Fibroblast of lung (primary cell): ENCODE measurements at regions not wholly inside any gene's neighbourhood (a gene's known extent, or its start where the extent isn't known, plus 50 kb on each side); places are given as distances from the start of the nearest gene placed in this dataset.

Experiments
- DNase-seq, 2 donors: peaks; one replicate each; pipeline versions ENCODE4 v3.0.0 to v3.0.0-alpha.2; 2010; ENCODE audit warnings: low read depth in 2 of 2
- H2AFZ ChIP-seq: 2 replicates; pipeline ENCODE4 v1.5.1; 2012; ENCODE audit warnings: low read length, control low read depth, inconsistent platforms
- H3K27ac ChIP-seq: 2 replicates; pipeline ENCODE4 v1.5.1; 2011; ENCODE audit warnings: low read length, control low read depth; ENCODE audit not compliant: insufficient read depth
- H3K27me3 ChIP-seq: 2 replicates; pipeline ENCODE4 v1.5.1; 2011; ENCODE audit warnings: mild to moderate bottlenecking, low read length; ENCODE audit not compliant: control insufficient read depth, insufficient read depth
- H3K36me3 ChIP-seq: 2 replicates; pipeline ENCODE4 v1.5.1; 2011; ENCODE audit warnings: low read length; ENCODE audit not compliant: control insufficient read depth, insufficient read depth
- H3K4me1 ChIP-seq: 2 replicates; pipeline ENCODE4 v1.5.1; 2011; ENCODE audit warnings: low read length; ENCODE audit not compliant: control insufficient read depth, insufficient read depth; ENCODE audit errors: extremely low read depth
- H3K4me2 ChIP-seq: 2 replicates; pipeline ENCODE4 v1.5.1; 2011; ENCODE audit warnings: low read length, control low read depth; ENCODE audit not compliant: insufficient read depth; ENCODE audit errors: extremely low read depth
- H3K4me3 ChIP-seq, 4 experiments: fragments of 200-600 bp in 1 of 4; sonication (generic) in 1 of 4; replicated peaks in 1 of 4; 2 replicates each; pipeline ENCODE4 v1.5.1; 2011 to 2016; ENCODE audit warnings: low read length in 4 of 4, low read depth in 3 of 4, mild to moderate bottlenecking in 3 of 4, control low read depth in 2 of 4, inconsistent platforms in 1 of 4, mixed read lengths in 1 of 4; ENCODE audit not compliant: insufficient read depth in 1 of 4; ENCODE audit errors: control extremely low read depth in 1 of 4
- H3K79me2 ChIP-seq: 2 replicates; pipeline ENCODE4 v1.5.1; 2012; ENCODE audit warnings: mild to moderate bottlenecking, low read length, inconsistent platforms; ENCODE audit not compliant: control insufficient read depth, insufficient read depth
- H3K9ac ChIP-seq: 2 replicates; pipeline ENCODE4 v1.5.1; 2011; ENCODE audit warnings: mild to moderate bottlenecking, low read length, control low read depth; ENCODE audit not compliant: insufficient read depth
- H3K9me3 ChIP-seq: 2 replicates; pipeline ENCODE4 v1.5.1; 2012; ENCODE audit warnings: low read depth, low read length; ENCODE audit not compliant: control insufficient read depth, insufficient read depth
- H4K20me1 ChIP-seq: 2 replicates; pipeline ENCODE4 v1.5.1; 2011; ENCODE audit warnings: low read length; ENCODE audit not compliant: control insufficient read depth, insufficient read depth; ENCODE audit errors: extremely low read depth
- EZH2 ChIP-seq: IDR thresholded peaks from 2 replicates; pipeline ENCODE4 v1.5.1; 2012; ENCODE audit warnings: low read length, control low read depth, mild to moderate bottlenecking; ENCODE audit errors: missing control alignments
- TF ChIP-seq, protein P1 (sequence below), 2 donors: IDR thresholded peaks in 1 of 2; conservative IDR thresholded peaks in 1 of 2; 1 replicate in 1 of 2; 2 replicates in 1 of 2; pipeline ENCODE4 v1.5.1; 2011 to 2012; ENCODE audit warnings: low read length in 2 of 2, control low read depth in 1 of 2, inconsistent platforms in 1 of 2, low read depth in 1 of 2, mild to moderate bottlenecking in 1 of 2

GRCh38 chr4:181278941-181279340 is 964.3 kb upstream of the TENM3 start:
- H2AFZ ChIP-seq, result no peak overlapping the region
- H3K27ac ChIP-seq, result no peak overlapping the region
- no peak overlapping the region for H3K4me3 ChIP-seq
- H3K9ac ChIP-seq, result no peak overlapping the region
- DNase-seq, result no peak
- H3K4me1 ChIP-seq, result no peaks in the 10 kb centered on the region
- H3K79me2 ChIP-seq, result no peaks in the 10 kb centered on the region
- no peaks in the 10 kb centered on the region for H3K27me3 ChIP-seq
- no peak overlapping the region for H3K4me2 ChIP-seq
- TF ChIP-seq EZH2, result no peak
- TF ChIP-seq, protein P1, sequence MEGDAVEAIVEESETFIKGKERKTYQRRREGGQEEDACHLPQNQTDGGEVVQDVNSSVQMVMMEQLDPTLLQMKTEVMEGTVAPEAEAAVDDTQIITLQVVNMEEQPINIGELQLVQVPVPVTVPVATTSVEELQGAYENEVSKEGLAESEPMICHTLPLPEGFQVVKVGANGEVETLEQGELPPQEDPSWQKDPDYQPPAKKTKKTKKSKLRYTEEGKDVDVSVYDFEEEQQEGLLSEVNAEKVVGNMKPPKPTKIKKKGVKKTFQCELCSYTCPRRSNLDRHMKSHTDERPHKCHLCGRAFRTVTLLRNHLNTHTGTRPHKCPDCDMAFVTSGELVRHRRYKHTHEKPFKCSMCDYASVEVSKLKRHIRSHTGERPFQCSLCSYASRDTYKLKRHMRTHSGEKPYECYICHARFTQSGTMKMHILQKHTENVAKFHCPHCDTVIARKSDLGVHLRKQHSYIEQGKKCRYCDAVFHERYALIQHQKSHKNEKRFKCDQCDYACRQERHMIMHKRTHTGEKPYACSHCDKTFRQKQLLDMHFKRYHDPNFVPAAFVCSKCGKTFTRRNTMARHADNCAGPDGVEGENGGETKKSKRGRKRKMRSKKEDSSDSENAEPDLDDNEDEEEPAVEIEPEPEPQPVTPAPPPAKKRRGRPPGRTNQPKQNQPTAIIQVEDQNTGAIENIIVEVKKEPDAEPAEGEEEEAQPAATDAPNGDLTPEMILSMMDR (conservative IDR thresholded peaks at IDR 0.05 in 1 of 2, IDR thresholded peaks at IDR 0.05 in 1 of 2; ENCODE audit: low read depth in 1 of 2, low read length in 2 of 2), result no peak
- H4K20me1 ChIP-seq, result no peaks in the 10 kb centered on the region
- H3K9me3 ChIP-seq, result no peaks in the 10 kb centered on the region
- no peaks in the 10 kb centered on the region for H3K36me3 ChIP-seq

- Histone ChIP-seq H4K20me1 (no peaks in the 10 kb centered on the region), H3K27me3 (no peaks in the 10 kb centered on the region), H3K27ac (no peak overlapping the region), H3K36me3 (no peaks in the 10 kb centered on the region), H3K4me1 (no peaks in the 10 kb centered on the region), H3K79me2 (no peaks in the 10 kb centered on the region), H3K4me2 (no peak overlapping the region), H3K9me3 (no peaks in the 10 kb centered on the region), H2AFZ (no peak overlapping the region), H3K4me3 (no peak overlapping the region), H3K9ac (no peak overlapping the region)
- DNase-seq, result no peak
- TF ChIP-seq, protein P1 (conservative IDR thresholded peaks at IDR 0.05 in 1 of 2, IDR thresholded peaks at IDR 0.05 in 1 of 2; ENCODE audit: low read depth in 1 of 2, low read length in 2 of 2), result no peak
- TF ChIP-seq EZH2, result no peak
These were observed 961.8 kb upstream of the TENM3 start for GRCh38 chr4:181281451-181281850.

DNA sequence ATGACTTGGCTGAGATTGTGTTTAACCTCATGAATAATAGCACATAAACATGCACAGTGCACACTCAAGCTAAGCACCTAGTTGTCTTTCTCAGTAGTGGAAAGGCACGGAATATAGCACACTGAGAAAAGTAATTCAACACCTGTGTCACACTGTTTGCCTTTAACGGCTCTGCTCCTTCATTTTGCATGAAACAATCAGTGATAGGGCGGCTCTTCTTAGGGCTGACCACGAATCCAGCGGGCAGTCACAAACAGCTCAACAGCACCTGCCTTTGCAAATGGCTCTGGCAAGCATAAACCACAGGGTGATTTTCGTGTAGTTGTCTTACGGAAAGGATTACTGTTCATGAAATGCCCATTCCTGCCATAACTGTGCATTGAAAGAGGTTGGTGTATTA is 954.0 kb upstream of the TENM3 start:
- Histone ChIP-seq H3K79me2 (no peaks in the 10 kb centered on the region), H3K9ac (no peak overlapping the region), H3K9me3 (no peaks in the 10 kb centered on the region), H2AFZ (no peak overlapping the region), H3K36me3 (no peaks in the 10 kb centered on the region), H3K4me2 (no peak overlapping the region), H3K4me3 (no peak overlapping the region), H3K27ac (no peak overlapping the region), H3K4me1 (no peaks in the 10 kb centered on the region), H4K20me1 (no peaks in the 10 kb centered on the region), H3K27me3 (no peaks in the 10 kb centered on the region)
- no peak for TF ChIP-seq EZH2
- TF ChIP-seq, protein P1 (conservative IDR thresholded peaks at IDR 0.05 in 1 of 2, IDR thresholded peaks at IDR 0.05 in 1 of 2; ENCODE audit: low read depth in 1 of 2, low read length in 2 of 2), result no peak
- no peak for DNase-seq
